HG03280 (cell line): ENCODE measurements at regions not wholly inside any gene's neighbourhood (a gene's known extent, or its start where the extent isn't known, plus 50 kb on each side); places are given as distances from the start of the nearest gene placed in this dataset.
"Not testable (repeated sequence)": the region's sequence is repeated elsewhere in the genome, so short reads cannot be mapped to it uniquely, and the experiment has no call there.

Source experiments
- ATAC-seq: cut with Tn5 transposase; IDR thresholded peaks from one replicate; pipeline ENCODE4 v1.9.1; 2021; ENCODE audit warnings: mild to moderate bottlenecking, moderate library complexity; ENCODE audit not compliant: unreplicated experiment

- no peak for ATAC-seq
Observed at GRCh38 chr5:101102506-101102905, 199.4 kb upstream of the ST8SIA4 start.

- no peak for ATAC-seq
Observed at GRCh38 chr5:101091902-101092301, 188.8 kb upstream of the ST8SIA4 start.

- ATAC-seq: no peak
Observed at GRCh38 chr5:101084353-101084752, 181.3 kb upstream of the ST8SIA4 start.

- ATAC-seq: no peak
Observed at GRCh38 chr5:101080462-101081240, 177.6 kb upstream of the ST8SIA4 start.

GRCh38 chr5:101068298-101068697 lies 165.2 kb upstream of the ST8SIA4 start:
- no peak for ATAC-seq

GRCh38 chr5:101067429-101067828 lies 164.3 kb upstream of the ST8SIA4 start:
- no peak for ATAC-seq

- no peak for ATAC-seq
Observed at GRCh38 chr5:101062902-101063301, 159.8 kb upstream of the ST8SIA4 start.

- no peak for ATAC-seq
Observed at GRCh38 chr5:101047181-101047580, 144.1 kb upstream of the ST8SIA4 start.

GRCh38 chr5:101045689-101046088 lies 142.6 kb upstream of the ST8SIA4 start:
- no peak for ATAC-seq

GRCh38 chr5:101040002-101040401 lies 136.9 kb upstream of the ST8SIA4 start:
- not testable (repeated sequence) for ATAC-seq

- ATAC-seq: no peak
Observed at GRCh38 chr5:101036778-101037177, 133.7 kb upstream of the ST8SIA4 start.

GRCh38 chr5:101035425-101035824 lies 132.3 kb upstream of the ST8SIA4 start:
- ATAC-seq: no peak

- ATAC-seq: no peak
Observed at GRCh38 chr5:101024299-101024698, 121.2 kb upstream of the ST8SIA4 start.

GRCh38 chr5:101018299-101018698 lies 115.2 kb upstream of the ST8SIA4 start:
- ATAC-seq: no peak

GRCh38 chr5:101012880-101013279 lies 109.8 kb upstream of the ST8SIA4 start:
- no peak for ATAC-seq

GRCh38 chr5:101009758-101010519 lies 106.9 kb upstream of the ST8SIA4 start:
- peak; percentile 69 for ATAC-seq

- no peak for ATAC-seq
Observed at GRCh38 chr5:100992354-100992753, 89.3 kb upstream of the ST8SIA4 start.

GRCh38 chr5:100983601-100984000 lies 80.5 kb upstream of the ST8SIA4 start:
- ATAC-seq: not testable (repeated sequence)

GRCh38 chr5:100974082-100974481 lies 71.0 kb upstream of the ST8SIA4 start:
- no peak for ATAC-seq

- no peak for ATAC-seq
Observed at GRCh38 chr5:100970646-100971255, 67.7 kb upstream of the ST8SIA4 start.

- no peak for ATAC-seq
Observed at GRCh38 chr5:100965291-100965690, 62.2 kb upstream of the ST8SIA4 start.
